Mammary epithelial cell (primary cell): ENCODE measurements at regions not wholly inside any gene's neighbourhood (a gene's known extent, or its start where the extent isn't known, plus 50 kb on each side); places are given as distances from the start of the nearest gene placed in this dataset.

ENCODE experiments used
- CTCF ChIP-seq, 2 donors: IDR thresholded peaks in 1 of 2; conservative IDR thresholded peaks in 1 of 2; 2 replicates each; pipeline ENCODE4 v1.5.1; 2011 to 2012; ENCODE audit warnings: inconsistent platforms in 2 of 2, low read length in 2 of 2, mild to moderate bottlenecking in 2 of 2, control low read depth in 1 of 2, low read depth in 1 of 2; ENCODE audit not compliant: insufficient read depth in 1 of 2; ENCODE audit errors: extremely low read depth in 1 of 2
- EZH2 ChIP-seq: IDR thresholded peaks from 2 replicates; pipeline ENCODE4 v1.6.1; 2012; ENCODE audit warnings: low read length, inconsistent platforms, borderline replicate concordance

GRCh38 chr10:31172925-31173324 is 141.3 kb upstream of the ZNF438 start:
- TF ChIP-seq EZH2: no peak
- TF ChIP-seq CTCF (conservative IDR thresholded peaks at IDR 0.05 in 1 of 2, IDR thresholded peaks at IDR 0.05 in 1 of 2; ENCODE audit: extremely low read depth in 1 of 2, insufficient read depth in 1 of 2, low read depth in 1 of 2, low read length in 2 of 2): no peak
